ENCODE measurements at regions not wholly inside any gene's neighbourhood (a gene's known extent, or its start where the extent isn't known, plus 50 kb on each side); places are given as distances from the start of the nearest gene placed in this dataset.
"Not testable (repeated sequence)": the region's sequence is repeated elsewhere in the genome, so short reads cannot be mapped to it uniquely, and the experiment has no call there.

- H4K8ac ChIP-seq (ENCODE audit: extremely low read depth, insufficient read depth, low read length); H4K5ac ChIP-seq (ENCODE audit: insufficient read length, low read depth, low read length); H3K4me3 ChIP-seq (ENCODE audit: extremely low read depth in 1 of 4, insufficient read depth in 2 of 4, low read depth in 3 of 4, low read length in 4 of 4); H3K9ac ChIP-seq (replicated peaks in 1 of 4; ENCODE audit: extremely low read depth in 1 of 4, low read depth in 3 of 4, low read length in 3 of 4); H3K4me2 ChIP-seq (ENCODE audit: insufficient read depth in 1 of 2, low read depth in 2 of 2, low read length in 2 of 2); H3K56ac ChIP-seq (replicated peaks; ENCODE audit: insufficient read length, low read depth, low read length); H2BK20ac ChIP-seq (ENCODE audit: low read length); H3K27me3 ChIP-seq (replicated peaks in 1 of 4; ENCODE audit: control insufficient read depth in 3 of 4, extremely low read depth in 1 of 4, insufficient read depth in 3 of 4, low read length in 3 of 4); H4K91ac ChIP-seq (replicated peaks; ENCODE audit: insufficient read length, low read length); H3K14ac ChIP-seq (ENCODE audit: insufficient read length); H3K36me3 ChIP-seq (ENCODE audit: control insufficient read depth in 2 of 4, insufficient read depth in 4 of 4, low read length in 3 of 4); H3K9me3 ChIP-seq (ENCODE audit: insufficient read depth in 2 of 2, low read depth in 1 of 2, low read length in 1 of 2); H3K79me1 ChIP-seq (ENCODE audit: low read depth, low read length); H3K23ac ChIP-seq (ENCODE audit: insufficient read length); H2BK12ac ChIP-seq (ENCODE audit: low read depth, low read length); H3K79me2 ChIP-seq (ENCODE audit: control insufficient read depth in 1 of 2, insufficient read depth in 2 of 2, low read length in 2 of 2); H2BK120ac ChIP-seq (replicated peaks; ENCODE audit: low read depth, low read length); H3K27ac ChIP-seq (ENCODE audit: low read depth, low read length); CTCF ChIA-PET (ENCODE audit: partially characterized antibody); DNase-seq (ENCODE audit: low read depth in 1 of 2, low spot score in 2 of 2); H3K18ac ChIP-seq (ENCODE audit: extremely low read depth, low read length); H4K20me1 ChIP-seq (replicated peaks in 1 of 2; ENCODE audit: control insufficient read depth in 1 of 2, insufficient read depth in 2 of 2, low read length in 2 of 2); H2AK5ac ChIP-seq (ENCODE audit: low read depth, low read length); H3K23me2 ChIP-seq (ENCODE audit: low read depth, low read length); POLR2A ChIA-PET (ENCODE audit: partially characterized antibody); H2BK15ac ChIP-seq (ENCODE audit: low read length); H2BK5ac ChIP-seq (ENCODE audit: low read depth, low read length); H2AFZ ChIP-seq (ENCODE audit: low read length); H3K4ac ChIP-seq (replicated peaks; ENCODE audit: insufficient read length, low read depth, low read length); FAIRE-seq: not testable (repeated sequence)
- H3K4me1 ChIP-seq (replicated peaks in 1 of 4; ENCODE audit: control insufficient read depth in 3 of 4, insufficient read depth in 4 of 4, low read length in 3 of 4): peaks cover 2 to 13% (median 3%) of the 10 kb centered on the region in 4 experiments; a peak in 5 of 7 replicates
- WGBS, 2 experiments (ENCODE audit: extremely low coverage in 1 of 2, insufficient coverage in 1 of 2, insufficient read length in 1 of 2, insufficient replicate concordance in 2 of 2, low coverage in 1 of 2, low lambda C conversion rate in 2 of 2, missing lambda C conversion rate in 1 of 2): 95% methylated on average over 4 of the region's 5 CpGs; no CpG with 5 or more reads in 1 of the 2 experiments
These were observed 61.1 kb upstream of the MAP4K3 start for GRCh38 chr2:39498176-39498575.

Data from H1 (cell line).